GM23338 (cell line): ENCODE measurements at regions not wholly inside any gene's neighbourhood (a gene's known extent, or its start where the extent isn't known, plus 50 kb on each side); places are given as distances from the start of the nearest gene placed in this dataset.

ENCODE experiments used
- ATAC-seq: fragments of 200-7000 bp; cut with Tn5 transposase; 3 replicates; pipeline ENCODE4 v1.9.1; 2020
- DNase-seq: peaks from one replicate; pipeline ENCODE4 v3.0.0-alpha.2; 2015; ENCODE audit warnings: low spot score
- H2AFZ ChIP-seq: fragments of 200-600 bp; sonication (generic); 2 replicates; pipeline ENCODE4 v1.8.0; 2016; ENCODE audit warnings: antibody characterized with exemption, mild to moderate bottlenecking, moderate library complexity
- H3F3A ChIP-seq: fragments of 200-600 bp; sonication (generic); replicated peaks from 2 replicates; pipeline ENCODE4 v1.8.0; 2017; ENCODE audit warnings: antibody characterized with exemption, mixed run types, low read depth
- H3K27ac ChIP-seq: fragments of 200-600 bp; sonication (generic); 2 replicates; pipeline ENCODE4 v1.6.1; 2016; ENCODE audit warnings: low read depth
- H3K27me3 ChIP-seq: fragments of 200-600 bp; sonication (generic); 2 replicates; pipeline ENCODE4 v1.8.0; 2016; ENCODE audit warnings: mild to moderate bottlenecking, mixed run types, moderate library complexity; ENCODE audit not compliant: insufficient read depth
- H3K36me3 ChIP-seq: fragments of 200-600 bp; sonication (generic); 2 replicates; pipeline ENCODE4 v1.8.0; 2016; ENCODE audit warnings: mild to moderate bottlenecking; ENCODE audit not compliant: insufficient read depth
- H3K4me1 ChIP-seq: fragments of 200-600 bp; sonication (generic); 2 replicates; pipeline ENCODE4 v1.8.0; 2016; ENCODE audit warnings: mild to moderate bottlenecking, moderate library complexity; ENCODE audit not compliant: insufficient read depth
- H3K4me2 ChIP-seq: fragments of 200-600 bp; sonication (generic); 2 replicates; pipeline ENCODE4 v1.7.1; 2017; ENCODE audit warnings: mixed run types
- H3K4me3 ChIP-seq: fragments of 200-600 bp; sonication (generic); 2 replicates; pipeline ENCODE4 v1.6.1; 2016; ENCODE audit warnings: mixed run types
- H3K79me2 ChIP-seq: fragments of 200-600 bp; sonication (generic); replicated peaks from 2 replicates; pipeline ENCODE4 v1.8.0; 2017; ENCODE audit warnings: mild to moderate bottlenecking; ENCODE audit not compliant: insufficient read depth
- H3K9me2 ChIP-seq: fragments of 200-600 bp; sonication (generic); 2 replicates; pipeline ENCODE4 v1.8.0; 2017; ENCODE audit not compliant: insufficient read depth
- H4K20me1 ChIP-seq: fragments of 200-600 bp; sonication (generic); replicated peaks from 2 replicates; pipeline ENCODE4 v1.8.0; 2017; ENCODE audit warnings: mild to moderate bottlenecking; ENCODE audit not compliant: insufficient read depth
- H3K27ac Mint-ChIP-seq: 2 replicates; pipeline ENCODE4 v1.8.0; 2020; ENCODE audit warnings: inconsistent platforms, mild to moderate bottlenecking, moderate library complexity, mixed read lengths
- H3K27me3 Mint-ChIP-seq: 3 replicates; pipeline ENCODE4 v1.8.0; 2022; ENCODE audit warnings: low read depth, mild to moderate bottlenecking, moderate library complexity, mixed read lengths, inconsistent platforms; ENCODE audit not compliant: insufficient read depth, poor library complexity
- H3K36me3 Mint-ChIP-seq: 3 replicates; pipeline ENCODE4 v1.8.0; 2021; ENCODE audit warnings: low read depth, mild to moderate bottlenecking, inconsistent platforms, moderate library complexity, mixed read lengths
- H3K4me1 Mint-ChIP-seq: 3 replicates; pipeline ENCODE4 v1.8.0; 2020; ENCODE audit warnings: mild to moderate bottlenecking, inconsistent platforms, mixed read lengths
- H3K4me3 Mint-ChIP-seq: 3 replicates; pipeline ENCODE4 v1.8.0; 2021; ENCODE audit warnings: moderate library complexity, mild to moderate bottlenecking, inconsistent platforms, mixed read lengths
- H3K9me3 Mint-ChIP-seq: 3 replicates; pipeline ENCODE4 v1.8.0; 2020; ENCODE audit warnings: moderate library complexity, mild to moderate bottlenecking, inconsistent platforms, mixed read lengths
- CREB1 ChIP-seq: fragments of 250-450 bp; sonication (Bioruptor Pico); IDR thresholded peaks from 2 replicates; pipeline ENCODE4 v1.5.0; 2020; ENCODE audit warnings: low read depth, mild to moderate bottlenecking, moderate library complexity
- EZH2 ChIP-seq: fragments of 200-600 bp; sonication (generic); IDR thresholded peaks from one replicate; pipeline ENCODE4 v1.8.0; 2017; ENCODE audit warnings: antibody characterized with exemption, mild to moderate bottlenecking, low read depth; ENCODE audit not compliant: unreplicated experiment
- EZH2phosphoT487 ChIP-seq: fragments of 200-600 bp; sonication (generic); IDR thresholded peaks from one replicate; pipeline ENCODE4 v1.8.1; 2018; ENCODE audit warnings: antibody characterized with exemption; ENCODE audit not compliant: unreplicated experiment
- JUNB ChIP-seq: IDR thresholded peaks from one replicate; pipeline ENCODE4 v1.6.1; 2016; ENCODE audit warnings: antibody characterized with exemption; ENCODE audit not compliant: unreplicated experiment
- NANOG ChIP-seq: IDR thresholded peaks from 2 replicates; pipeline ENCODE4 v1.6.1; 2016; ENCODE audit warnings: antibody characterized with exemption, borderline replicate concordance
- POLR2AphosphoS5 ChIP-seq: IDR thresholded peaks from 2 replicates; pipeline ENCODE4 v1.6.1; 2016; ENCODE audit warnings: antibody characterized with exemption, low read depth
- STAT1 ChIP-seq: IDR thresholded peaks from one replicate; pipeline ENCODE4 v1.6.1; 2016; ENCODE audit warnings: antibody characterized with exemption; ENCODE audit not compliant: unreplicated experiment
- ZNF114 ChIP-seq: fragments of 250-450 bp; sonication (Bioruptor Pico); IDR thresholded peaks from 2 replicates; pipeline ENCODE4 v1.5.0; 2020; ENCODE audit warnings: mild to moderate bottlenecking, moderate library complexity
- ZNF331 ChIP-seq: fragments of 250-450 bp; sonication (Bioruptor Pico); IDR thresholded peaks from 2 replicates; pipeline ENCODE4 v1.5.0; 2020; ENCODE audit warnings: low read depth, mild to moderate bottlenecking, moderate library complexity
- TF ChIP-seq, protein P1 (sequence below): IDR thresholded peaks from one replicate; pipeline ENCODE4 v1.6.1; 2018; ENCODE audit warnings: antibody characterized with exemption; ENCODE audit not compliant: unreplicated experiment
- TF ChIP-seq, protein P2 (sequence below), 2 experiments: fragments of 200-600 bp in 1 of 2; sonication (generic) in 1 of 2; conservative IDR thresholded peaks; 2 replicates each; pipeline versions ENCODE4 v1.5.1 to v1.6.1; 2016 to 2017; ENCODE audit warnings: antibody characterized with exemption in 2 of 2, low read depth in 2 of 2, mild to moderate bottlenecking in 2 of 2, moderate library complexity in 1 of 2
- TF ChIP-seq, protein P3 (sequence below): fragments of 250-450 bp; sonication (Bioruptor Pico); IDR thresholded peaks from 2 replicates; pipeline ENCODE4 v1.5.0; 2020; ENCODE audit warnings: mild to moderate bottlenecking, moderate library complexity
- TF ChIP-seq, protein P4 (sequence below): IDR thresholded peaks from 2 replicates; pipeline ENCODE4 v1.6.1; 2016; ENCODE audit warnings: antibody characterized with exemption

DNA sequence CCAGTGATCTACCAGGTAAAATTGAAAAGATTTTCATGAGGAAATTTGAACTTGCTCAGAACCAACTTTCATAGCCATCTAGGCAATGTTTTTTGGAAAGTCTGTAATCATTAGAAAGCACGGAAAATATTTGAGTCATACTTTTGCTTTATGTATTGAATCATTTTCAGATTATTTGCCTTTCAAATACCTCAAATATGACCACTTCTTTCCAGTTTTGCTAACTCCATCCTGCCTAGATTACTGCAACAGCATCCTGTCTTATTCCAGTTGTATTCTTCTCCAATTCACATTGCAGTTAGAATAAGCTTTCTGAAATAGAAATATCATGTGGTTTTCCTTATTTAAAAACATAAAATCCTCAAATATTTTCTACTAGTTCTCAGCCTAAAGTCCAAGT is 239.8 kb upstream of the FAR2 start:
- H3K4me2 ChIP-seq, result no peak overlapping the region
- no peaks in the 10 kb centered on the region for H3K4me1 ChIP-seq
- DNase-seq, result no peak
- Mint-ChIP-seq H3K4me1 (no peaks in the 10 kb centered on the region; the same call in 2 of the 3 replicates), H3K27ac (no peak overlapping the region), H3K9me3 (peaks cover 43% of the 10 kb centered on the region), H3K4me3 (no peak overlapping the region), H3K36me3 (peaks cover 20% of the 10 kb centered on the region), H3K27me3 (no peaks in the 10 kb centered on the region)
- no peaks in the 10 kb centered on the region for H4K20me1 ChIP-seq
- no peak overlapping the region for H2AFZ ChIP-seq
- ATAC-seq, result no peak
- TF ChIP-seq CREB1 (CRISPR knock-in tag) (no peak), EZH2phosphoT487 (no peak), ZNF331 (no peak), EZH2 (no peak), JUNB (no peak), ZNF114 (no peak), POLR2AphosphoS5 (no peak), NANOG (no peak), STAT1 (no peak)
- TF ChIP-seq, protein P1, sequence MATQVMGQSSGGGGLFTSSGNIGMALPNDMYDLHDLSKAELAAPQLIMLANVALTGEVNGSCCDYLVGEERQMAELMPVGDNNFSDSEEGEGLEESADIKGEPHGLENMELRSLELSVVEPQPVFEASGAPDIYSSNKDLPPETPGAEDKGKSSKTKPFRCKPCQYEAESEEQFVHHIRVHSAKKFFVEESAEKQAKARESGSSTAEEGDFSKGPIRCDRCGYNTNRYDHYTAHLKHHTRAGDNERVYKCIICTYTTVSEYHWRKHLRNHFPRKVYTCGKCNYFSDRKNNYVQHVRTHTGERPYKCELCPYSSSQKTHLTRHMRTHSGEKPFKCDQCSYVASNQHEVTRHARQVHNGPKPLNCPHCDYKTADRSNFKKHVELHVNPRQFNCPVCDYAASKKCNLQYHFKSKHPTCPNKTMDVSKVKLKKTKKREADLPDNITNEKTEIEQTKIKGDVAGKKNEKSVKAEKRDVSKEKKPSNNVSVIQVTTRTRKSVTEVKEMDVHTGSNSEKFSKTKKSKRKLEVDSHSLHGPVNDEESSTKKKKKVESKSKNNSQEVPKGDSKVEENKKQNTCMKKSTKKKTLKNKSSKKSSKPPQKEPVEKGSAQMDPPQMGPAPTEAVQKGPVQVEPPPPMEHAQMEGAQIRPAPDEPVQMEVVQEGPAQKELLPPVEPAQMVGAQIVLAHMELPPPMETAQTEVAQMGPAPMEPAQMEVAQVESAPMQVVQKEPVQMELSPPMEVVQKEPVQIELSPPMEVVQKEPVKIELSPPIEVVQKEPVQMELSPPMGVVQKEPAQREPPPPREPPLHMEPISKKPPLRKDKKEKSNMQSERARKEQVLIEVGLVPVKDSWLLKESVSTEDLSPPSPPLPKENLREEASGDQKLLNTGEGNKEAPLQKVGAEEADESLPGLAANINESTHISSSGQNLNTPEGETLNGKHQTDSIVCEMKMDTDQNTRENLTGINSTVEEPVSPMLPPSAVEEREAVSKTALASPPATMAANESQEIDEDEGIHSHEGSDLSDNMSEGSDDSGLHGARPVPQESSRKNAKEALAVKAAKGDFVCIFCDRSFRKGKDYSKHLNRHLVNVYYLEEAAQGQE, result no peak
- TF ChIP-seq, protein P2, sequence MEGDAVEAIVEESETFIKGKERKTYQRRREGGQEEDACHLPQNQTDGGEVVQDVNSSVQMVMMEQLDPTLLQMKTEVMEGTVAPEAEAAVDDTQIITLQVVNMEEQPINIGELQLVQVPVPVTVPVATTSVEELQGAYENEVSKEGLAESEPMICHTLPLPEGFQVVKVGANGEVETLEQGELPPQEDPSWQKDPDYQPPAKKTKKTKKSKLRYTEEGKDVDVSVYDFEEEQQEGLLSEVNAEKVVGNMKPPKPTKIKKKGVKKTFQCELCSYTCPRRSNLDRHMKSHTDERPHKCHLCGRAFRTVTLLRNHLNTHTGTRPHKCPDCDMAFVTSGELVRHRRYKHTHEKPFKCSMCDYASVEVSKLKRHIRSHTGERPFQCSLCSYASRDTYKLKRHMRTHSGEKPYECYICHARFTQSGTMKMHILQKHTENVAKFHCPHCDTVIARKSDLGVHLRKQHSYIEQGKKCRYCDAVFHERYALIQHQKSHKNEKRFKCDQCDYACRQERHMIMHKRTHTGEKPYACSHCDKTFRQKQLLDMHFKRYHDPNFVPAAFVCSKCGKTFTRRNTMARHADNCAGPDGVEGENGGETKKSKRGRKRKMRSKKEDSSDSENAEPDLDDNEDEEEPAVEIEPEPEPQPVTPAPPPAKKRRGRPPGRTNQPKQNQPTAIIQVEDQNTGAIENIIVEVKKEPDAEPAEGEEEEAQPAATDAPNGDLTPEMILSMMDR (conservative IDR thresholded peaks at IDR 0.05; ENCODE audit: low read depth in 2 of 2), result no peak
- TF ChIP-seq, protein P3, sequence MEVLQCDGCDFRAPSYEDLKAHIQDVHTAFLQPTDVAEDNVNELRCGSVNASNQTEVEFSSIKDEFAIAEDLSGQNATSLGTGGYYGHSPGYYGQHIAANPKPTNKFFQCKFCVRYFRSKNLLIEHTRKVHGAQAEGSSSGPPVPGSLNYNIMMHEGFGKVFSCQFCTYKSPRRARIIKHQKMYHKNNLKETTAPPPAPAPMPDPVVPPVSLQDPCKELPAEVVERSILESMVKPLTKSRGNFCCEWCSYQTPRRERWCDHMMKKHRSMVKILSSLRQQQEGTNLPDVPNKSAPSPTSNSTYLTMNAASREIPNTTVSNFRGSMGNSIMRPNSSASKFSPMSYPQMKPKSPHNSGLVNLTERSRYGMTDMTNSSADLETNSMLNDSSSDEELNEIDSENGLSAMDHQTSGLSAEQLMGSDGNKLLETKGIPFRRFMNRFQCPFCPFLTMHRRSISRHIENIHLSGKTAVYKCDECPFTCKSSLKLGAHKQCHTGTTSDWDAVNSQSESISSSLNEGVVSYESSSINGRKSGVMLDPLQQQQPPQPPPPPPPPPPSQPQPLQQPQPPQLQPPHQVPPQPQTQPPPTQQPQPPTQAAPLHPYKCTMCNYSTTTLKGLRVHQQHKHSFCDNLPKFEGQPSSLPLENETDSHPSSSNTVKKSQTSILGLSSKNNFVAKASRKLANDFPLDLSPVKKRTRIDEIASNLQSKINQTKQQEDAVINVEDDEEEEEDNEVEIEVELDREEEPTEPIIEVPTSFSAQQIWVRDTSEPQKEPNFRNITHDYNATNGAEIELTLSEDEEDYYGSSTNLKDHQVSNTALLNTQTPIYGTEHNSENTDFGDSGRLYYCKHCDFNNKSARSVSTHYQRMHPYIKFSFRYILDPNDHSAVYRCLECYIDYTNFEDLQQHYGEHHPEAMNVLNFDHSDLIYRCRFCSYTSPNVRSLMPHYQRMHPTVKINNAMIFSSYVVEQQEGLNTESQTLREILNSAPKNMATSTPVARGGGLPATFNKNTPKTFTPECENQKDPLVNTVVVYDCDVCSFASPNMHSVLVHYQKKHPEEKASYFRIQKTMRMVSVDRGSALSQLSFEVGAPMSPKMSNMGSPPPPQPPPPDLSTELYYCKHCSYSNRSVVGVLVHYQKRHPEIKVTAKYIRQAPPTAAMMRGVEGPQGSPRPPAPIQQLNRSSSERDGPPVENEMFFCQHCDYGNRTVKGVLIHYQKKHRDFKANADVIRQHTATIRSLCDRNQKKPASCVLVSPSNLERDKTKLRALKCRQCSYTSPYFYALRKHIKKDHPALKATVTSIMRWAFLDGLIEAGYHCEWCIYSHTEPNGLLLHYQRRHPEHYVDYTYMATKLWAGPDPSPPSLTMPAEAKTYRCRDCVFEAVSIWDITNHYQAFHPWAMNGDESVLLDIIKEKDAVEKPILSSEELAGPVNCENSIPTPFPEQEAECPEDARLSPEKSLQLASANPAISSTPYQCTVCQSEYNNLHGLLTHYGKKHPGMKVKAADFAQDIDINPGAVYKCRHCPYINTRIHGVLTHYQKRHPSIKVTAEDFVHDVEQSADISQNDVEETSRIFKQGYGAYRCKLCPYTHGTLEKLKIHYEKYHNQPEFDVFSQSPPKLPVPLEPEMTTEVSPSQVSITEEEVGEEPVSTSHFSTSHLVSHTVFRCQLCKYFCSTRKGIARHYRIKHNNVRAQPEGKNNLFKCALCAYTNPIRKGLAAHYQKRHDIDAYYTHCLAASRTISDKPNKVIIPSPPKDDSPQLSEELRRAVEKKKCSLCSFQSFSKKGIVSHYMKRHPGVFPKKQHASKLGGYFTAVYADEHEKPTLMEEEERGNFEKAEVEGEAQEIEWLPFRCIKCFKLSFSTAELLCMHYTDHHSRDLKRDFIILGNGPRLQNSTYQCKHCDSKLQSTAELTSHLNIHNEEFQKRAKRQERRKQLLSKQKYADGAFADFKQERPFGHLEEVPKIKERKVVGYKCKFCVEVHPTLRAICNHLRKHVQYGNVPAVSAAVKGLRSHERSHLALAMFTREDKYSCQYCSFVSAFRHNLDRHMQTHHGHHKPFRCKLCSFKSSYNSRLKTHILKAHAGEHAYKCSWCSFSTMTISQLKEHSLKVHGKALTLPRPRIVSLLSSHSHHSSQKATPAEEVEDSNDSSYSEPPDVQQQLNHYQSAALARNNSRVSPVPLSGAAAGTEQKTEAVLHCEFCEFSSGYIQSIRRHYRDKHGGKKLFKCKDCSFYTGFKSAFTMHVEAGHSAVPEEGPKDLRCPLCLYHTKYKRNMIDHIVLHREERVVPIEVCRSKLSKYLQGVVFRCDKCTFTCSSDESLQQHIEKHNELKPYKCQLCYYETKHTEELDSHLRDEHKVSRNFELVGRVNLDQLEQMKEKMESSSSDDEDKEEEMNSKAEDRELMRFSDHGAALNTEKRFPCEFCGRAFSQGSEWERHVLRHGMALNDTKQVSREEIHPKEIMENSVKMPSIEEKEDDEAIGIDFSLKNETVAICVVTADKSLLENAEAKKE, result no peak
- TF ChIP-seq, protein P4, sequence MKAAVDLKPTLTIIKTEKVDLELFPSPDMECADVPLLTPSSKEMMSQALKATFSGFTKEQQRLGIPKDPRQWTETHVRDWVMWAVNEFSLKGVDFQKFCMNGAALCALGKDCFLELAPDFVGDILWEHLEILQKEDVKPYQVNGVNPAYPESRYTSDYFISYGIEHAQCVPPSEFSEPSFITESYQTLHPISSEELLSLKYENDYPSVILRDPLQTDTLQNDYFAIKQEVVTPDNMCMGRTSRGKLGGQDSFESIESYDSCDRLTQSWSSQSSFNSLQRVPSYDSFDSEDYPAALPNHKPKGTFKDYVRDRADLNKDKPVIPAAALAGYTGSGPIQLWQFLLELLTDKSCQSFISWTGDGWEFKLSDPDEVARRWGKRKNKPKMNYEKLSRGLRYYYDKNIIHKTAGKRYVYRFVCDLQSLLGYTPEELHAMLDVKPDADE, result no peak
- H3K4me3 ChIP-seq, result no peak overlapping the region
- no peaks in the 10 kb centered on the region for H3K36me3 ChIP-seq
- H3K27me3 ChIP-seq, result no peaks in the 10 kb centered on the region
- no peak overlapping the region for H3K27ac ChIP-seq
- no peaks in the 10 kb centered on the region for H3F3A ChIP-seq
- H3K9me2 ChIP-seq, result peaks cover 15% of the 10 kb centered on the region
- no peaks in the 10 kb centered on the region for H3K79me2 ChIP-seq
